ENCODE measurements at regions not wholly inside any gene's neighbourhood (a gene's known extent, or its start where the extent isn't known, plus 50 kb on each side); places are given as distances from the start of the nearest gene placed in this dataset.

DNA sequence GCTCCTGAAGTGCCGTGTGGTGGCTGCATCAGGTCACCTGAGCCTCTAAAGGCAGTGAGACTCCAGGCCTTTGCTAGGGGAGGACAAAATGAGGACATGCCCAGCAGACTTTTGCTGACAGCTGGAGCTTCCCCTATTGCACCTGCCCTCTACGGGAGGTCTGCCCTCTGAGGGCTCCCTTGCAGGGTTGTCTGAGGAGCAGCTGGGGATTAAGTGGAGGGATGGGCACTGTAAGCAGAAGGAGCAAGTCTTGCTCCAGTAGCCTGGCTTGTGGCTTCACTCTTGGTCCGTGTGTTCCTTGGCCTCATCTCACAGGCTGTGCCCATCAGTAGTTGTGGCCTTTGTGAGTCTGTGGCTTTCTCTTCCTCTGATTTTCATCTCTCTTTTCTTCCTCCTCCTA, 66.9 kb upstream of the NRXN3 start:
- Histone ChIP-seq H3K27ac (ENCODE audit: low read depth, low read length) (no peak overlapping the region), H3K9me3 (ENCODE audit: control insufficient read depth, insufficient read depth, low read length) (no peaks in the 10 kb centered on the region), H3K4me1 (ENCODE audit: control insufficient read depth, insufficient read depth, low read length) (no peaks in the 10 kb centered on the region), H3K27me3 (ENCODE audit: control insufficient read depth, insufficient read depth, low read length) (no peaks in the 10 kb centered on the region), H3K36me3 (ENCODE audit: control insufficient read depth, insufficient read depth, low read length) (no peaks in the 10 kb centered on the region), H3K9ac (ENCODE audit: low read depth, low read length) (no peak overlapping the region), H3K4me3 (ENCODE audit: low read depth, low read length) (no peak overlapping the region)

DNA sequence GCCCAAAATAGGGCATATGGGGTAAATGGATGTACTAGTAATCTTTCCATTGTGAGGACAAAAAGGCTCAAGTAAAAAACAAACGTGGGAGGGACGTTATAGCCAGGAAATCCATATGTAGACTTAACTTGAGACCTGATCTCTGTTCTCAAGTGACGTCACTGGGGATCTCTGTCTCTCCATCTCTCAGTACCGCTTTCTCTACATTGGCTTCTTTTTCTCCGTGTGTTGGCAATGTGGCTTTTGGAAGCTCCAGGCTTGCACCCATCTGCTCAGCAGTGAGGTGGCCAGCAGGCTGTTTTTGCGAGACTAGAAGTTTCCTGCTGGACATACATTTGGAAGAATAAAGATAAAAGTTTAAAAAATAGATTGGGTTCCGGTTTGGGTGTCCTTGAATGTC, 66.0 kb upstream of the NRXN3 start:
- H3K27me3 ChIP-seq (ENCODE audit: control insufficient read depth, insufficient read depth, low read length), result no peaks in the 10 kb centered on the region
- no peak overlapping the region for H3K9ac ChIP-seq (ENCODE audit: low read depth, low read length)
- no peak overlapping the region for H3K27ac ChIP-seq (ENCODE audit: low read depth, low read length)

DNA sequence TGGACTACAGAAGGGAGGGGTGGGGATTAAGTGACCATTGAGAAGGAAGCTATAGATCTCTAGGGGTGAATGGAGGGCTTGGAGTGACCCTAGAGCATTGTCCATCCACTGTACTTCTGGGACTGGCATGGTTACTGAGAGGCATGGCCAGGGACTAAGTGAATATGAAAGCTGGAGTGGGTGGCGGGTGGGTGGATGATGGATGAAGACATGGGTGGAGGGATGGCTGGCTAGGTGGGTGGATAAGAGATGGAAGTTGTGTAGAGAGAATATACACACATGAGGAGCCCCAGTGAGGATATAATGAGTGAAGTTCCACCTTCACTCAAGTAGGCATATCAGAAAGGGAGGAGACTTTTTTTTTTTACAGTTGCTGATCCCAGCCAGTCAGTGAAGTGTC, 65.5 kb upstream of the NRXN3 start:
- H3K4me1 ChIP-seq (ENCODE audit: control insufficient read depth, insufficient read depth, low read length), result no peaks in the 10 kb centered on the region

More for the DNA sequence above, 66.0 kb upstream of the NRXN3 start:
- H3K9me3 ChIP-seq (ENCODE audit: control insufficient read depth, insufficient read depth, low read length), result no peaks in the 10 kb centered on the region
- no peak overlapping the region for H3K4me3 ChIP-seq (ENCODE audit: low read depth, low read length)
- no peaks in the 10 kb centered on the region for H3K36me3 ChIP-seq (ENCODE audit: control insufficient read depth, insufficient read depth, low read length)
- no peaks in the 10 kb centered on the region for H3K4me1 ChIP-seq (ENCODE audit: control insufficient read depth, insufficient read depth, low read length)

DNA sequence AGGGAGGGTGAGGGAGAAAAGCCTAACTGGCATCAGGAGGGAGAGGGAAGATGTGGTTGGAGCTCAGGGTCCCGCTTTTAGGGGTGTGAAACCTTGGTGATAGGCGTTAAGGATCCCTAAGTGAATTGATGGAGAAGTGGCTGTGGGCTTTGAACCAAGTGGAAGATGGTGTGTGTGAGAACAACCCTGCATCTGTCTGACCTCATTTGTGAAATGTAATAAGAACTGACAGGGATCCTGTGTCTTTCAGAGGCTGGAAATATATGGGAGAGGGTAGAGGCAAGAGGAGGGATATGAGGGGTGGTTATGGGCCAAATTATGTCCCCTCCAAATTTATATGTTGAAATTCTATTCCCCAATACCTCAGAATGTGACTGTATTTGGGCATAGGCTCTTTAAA, 63.8 kb upstream of the NRXN3 start:
- no peaks in the 10 kb centered on the region for H3K36me3 ChIP-seq (ENCODE audit: control insufficient read depth, insufficient read depth, low read length)
- H3K4me1 ChIP-seq (ENCODE audit: control insufficient read depth, insufficient read depth, low read length), result no peaks in the 10 kb centered on the region
- H3K4me3 ChIP-seq (ENCODE audit: low read depth, low read length), result no peak overlapping the region
- no peaks in the 10 kb centered on the region for H3K27me3 ChIP-seq (ENCODE audit: control insufficient read depth, insufficient read depth, low read length)
- no peak overlapping the region for H3K9ac ChIP-seq (ENCODE audit: low read depth, low read length)
- no peak overlapping the region for H3K27ac ChIP-seq (ENCODE audit: low read depth, low read length)
- H3K9me3 ChIP-seq (ENCODE audit: control insufficient read depth, insufficient read depth, low read length), result no peaks in the 10 kb centered on the region

More for the DNA sequence above, 65.5 kb upstream of the NRXN3 start:
- H3K27me3 ChIP-seq (ENCODE audit: control insufficient read depth, insufficient read depth, low read length), result no peaks in the 10 kb centered on the region
- no peaks in the 10 kb centered on the region for H3K9me3 ChIP-seq (ENCODE audit: control insufficient read depth, insufficient read depth, low read length)
- H3K4me3 ChIP-seq (ENCODE audit: low read depth, low read length), result no peak overlapping the region
- H3K9ac ChIP-seq (ENCODE audit: low read depth, low read length), result no peak overlapping the region
- no peaks in the 10 kb centered on the region for H3K36me3 ChIP-seq (ENCODE audit: control insufficient read depth, insufficient read depth, low read length)
- H3K27ac ChIP-seq (ENCODE audit: low read depth, low read length), result no peak overlapping the region

DNA sequence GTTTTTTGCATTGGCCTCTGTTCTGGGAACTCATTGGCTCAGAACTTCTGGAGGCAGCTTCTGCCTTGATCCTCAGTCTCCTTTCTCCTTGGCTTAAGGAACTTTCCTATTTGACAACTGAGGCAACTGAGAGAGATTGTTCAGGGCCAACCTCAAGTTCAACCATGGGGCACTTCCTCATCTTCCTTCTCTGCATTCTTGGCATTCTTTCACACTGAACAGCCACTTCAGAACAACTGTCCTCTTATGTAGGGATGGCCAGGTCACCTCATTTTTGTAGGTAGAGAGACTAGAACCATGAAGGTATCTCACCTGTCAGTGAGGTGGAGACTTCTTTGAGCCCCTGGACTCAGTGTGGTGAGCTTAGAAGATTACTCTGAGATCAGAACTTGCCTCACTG, 63.0 kb upstream of the NRXN3 start:
- H3K27ac ChIP-seq (ENCODE audit: low read depth, low read length), result no peak overlapping the region
- no peak overlapping the region for H3K9ac ChIP-seq (ENCODE audit: low read depth, low read length)
- no peak overlapping the region for H3K4me3 ChIP-seq (ENCODE audit: low read depth, low read length)
- H3K4me1 ChIP-seq (ENCODE audit: control insufficient read depth, insufficient read depth, low read length), result no peaks in the 10 kb centered on the region
- no peaks in the 10 kb centered on the region for H3K27me3 ChIP-seq (ENCODE audit: control insufficient read depth, insufficient read depth, low read length)
- H3K36me3 ChIP-seq (ENCODE audit: control insufficient read depth, insufficient read depth, low read length), result no peaks in the 10 kb centered on the region
- no peaks in the 10 kb centered on the region for H3K9me3 ChIP-seq (ENCODE audit: control insufficient read depth, insufficient read depth, low read length)

DNA sequence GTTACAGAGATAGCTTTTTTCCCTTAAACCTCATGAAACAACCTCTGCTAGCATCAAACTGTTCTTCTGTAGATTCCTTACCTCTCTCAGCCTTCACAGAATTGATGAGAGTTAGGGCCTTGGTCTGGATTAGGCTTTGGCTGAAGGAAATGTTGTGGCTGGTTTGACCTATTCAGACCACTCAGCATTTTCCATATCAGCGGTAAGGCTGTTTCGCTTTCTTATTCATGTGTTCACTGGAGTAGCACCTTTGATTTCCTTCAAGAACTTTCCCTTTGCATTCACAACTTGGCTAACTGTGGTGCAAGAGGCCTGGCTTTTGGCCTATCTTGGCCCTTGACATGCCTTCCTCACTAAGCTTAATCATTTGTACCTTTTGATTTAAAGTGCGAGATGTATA, 50.7 kb upstream of the NRXN3 start:
- Histone ChIP-seq H3K9ac (ENCODE audit: low read depth, low read length) (no peak overlapping the region), H3K4me3 (ENCODE audit: low read depth, low read length) (no peak overlapping the region), H3K27ac (ENCODE audit: low read depth, low read length) (no peak overlapping the region)

More for the DNA sequence above, 50.7 kb upstream of the NRXN3 start:
- Histone ChIP-seq H3K27me3 (ENCODE audit: control insufficient read depth, insufficient read depth, low read length) (no peaks in the 10 kb centered on the region), H3K4me1 (ENCODE audit: control insufficient read depth, insufficient read depth, low read length) (peaks cover 4% of the 10 kb centered on the region), H3K9me3 (ENCODE audit: control insufficient read depth, insufficient read depth, low read length) (no peaks in the 10 kb centered on the region; the same call in 1 of the 2 replicates), H3K36me3 (ENCODE audit: control insufficient read depth, insufficient read depth, low read length) (no peaks in the 10 kb centered on the region)
